GM12875 (cell line): ENCODE measurements at regions not wholly inside any gene's neighbourhood (a gene's known extent, or its start where the extent isn't known, plus 50 kb on each side); places are given as distances from the start of the nearest gene placed in this dataset.

Experiments used
- H3K4me3 ChIP-seq: one replicate; pipeline ENCODE4 v1.5.1; 2011; ENCODE audit warnings: low read depth, low read length, control low read depth
- TF ChIP-seq, protein P1 (sequence below): IDR thresholded peaks from 2 replicates; pipeline ENCODE4 v1.5.1; 2011; ENCODE audit warnings: low read depth, mild to moderate bottlenecking, control low read depth, inconsistent platforms, low read length, moderate library complexity, borderline replicate concordance; ENCODE audit not compliant: insufficient read depth

DNA sequence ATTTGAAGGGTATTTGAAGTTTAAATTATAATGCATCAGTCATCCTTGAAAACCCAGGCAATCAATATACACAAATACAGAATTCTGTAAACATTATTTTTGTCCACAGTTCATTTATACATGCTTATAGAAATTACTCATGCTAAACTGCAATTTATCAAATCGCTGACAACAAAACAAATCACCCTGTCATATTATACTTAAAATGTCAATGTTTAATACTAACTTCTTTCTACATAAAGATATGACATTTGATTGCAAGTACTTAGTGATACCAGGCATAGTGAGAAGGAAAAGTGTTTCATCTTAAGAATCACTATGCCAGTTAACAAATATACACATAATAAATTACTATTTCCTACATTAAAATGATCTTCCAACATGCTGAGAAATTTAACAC lies 232.0 kb downstream of the PCDH20 start:
- TF ChIP-seq, protein P1, sequence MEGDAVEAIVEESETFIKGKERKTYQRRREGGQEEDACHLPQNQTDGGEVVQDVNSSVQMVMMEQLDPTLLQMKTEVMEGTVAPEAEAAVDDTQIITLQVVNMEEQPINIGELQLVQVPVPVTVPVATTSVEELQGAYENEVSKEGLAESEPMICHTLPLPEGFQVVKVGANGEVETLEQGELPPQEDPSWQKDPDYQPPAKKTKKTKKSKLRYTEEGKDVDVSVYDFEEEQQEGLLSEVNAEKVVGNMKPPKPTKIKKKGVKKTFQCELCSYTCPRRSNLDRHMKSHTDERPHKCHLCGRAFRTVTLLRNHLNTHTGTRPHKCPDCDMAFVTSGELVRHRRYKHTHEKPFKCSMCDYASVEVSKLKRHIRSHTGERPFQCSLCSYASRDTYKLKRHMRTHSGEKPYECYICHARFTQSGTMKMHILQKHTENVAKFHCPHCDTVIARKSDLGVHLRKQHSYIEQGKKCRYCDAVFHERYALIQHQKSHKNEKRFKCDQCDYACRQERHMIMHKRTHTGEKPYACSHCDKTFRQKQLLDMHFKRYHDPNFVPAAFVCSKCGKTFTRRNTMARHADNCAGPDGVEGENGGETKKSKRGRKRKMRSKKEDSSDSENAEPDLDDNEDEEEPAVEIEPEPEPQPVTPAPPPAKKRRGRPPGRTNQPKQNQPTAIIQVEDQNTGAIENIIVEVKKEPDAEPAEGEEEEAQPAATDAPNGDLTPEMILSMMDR: no peak
- H3K4me3 ChIP-seq: no peak overlapping the region

GRCh38 chr13:61180234-61180633 lies 235.4 kb downstream of the PCDH20 start:
- no peak overlapping the region for H3K4me3 ChIP-seq
- TF ChIP-seq, protein P1: no peak

DNA sequence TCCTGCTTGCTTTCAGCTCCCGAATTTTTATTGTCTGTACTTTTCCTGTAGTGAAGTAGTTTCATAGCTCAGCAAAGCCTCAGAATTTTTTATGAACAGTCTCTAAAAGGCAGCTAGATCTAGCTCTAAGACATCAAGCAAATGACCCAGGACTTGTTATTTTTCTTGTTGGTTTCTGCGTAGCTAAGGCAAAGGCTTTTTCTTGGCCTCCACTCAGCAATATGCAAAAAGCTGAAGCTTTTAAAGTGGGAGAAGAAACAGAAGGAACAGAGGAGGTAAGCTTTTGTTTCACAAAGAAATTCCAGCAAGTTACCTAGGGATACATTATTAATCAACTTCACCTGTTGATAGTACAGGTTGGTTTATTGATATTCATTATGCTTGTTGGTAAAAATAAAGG lies 235.9 kb downstream of the PCDH20 start:
- H3K4me3 ChIP-seq: no peak overlapping the region
- TF ChIP-seq, protein P1: no peak

DNA sequence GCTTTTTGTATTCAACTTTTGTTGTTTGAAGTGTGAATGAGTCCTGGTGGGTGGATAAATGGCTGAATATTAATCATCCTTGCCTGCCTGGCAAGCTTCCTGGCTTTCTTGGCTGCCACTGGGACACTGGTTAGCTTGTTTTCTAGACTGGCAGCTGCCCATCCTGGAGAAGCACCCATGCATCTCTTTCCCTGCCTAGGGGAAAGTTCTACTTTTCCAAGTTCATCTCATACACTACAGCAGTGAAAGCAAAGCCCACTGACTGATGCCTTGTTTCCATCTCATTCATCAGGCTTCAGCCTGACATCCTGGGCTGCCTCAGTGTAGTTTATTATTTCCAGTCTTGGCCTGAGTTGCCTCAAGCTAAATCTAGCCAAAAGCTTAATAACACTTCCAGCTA lies 244.8 kb downstream of the PCDH20 start:
- no peak overlapping the region for H3K4me3 ChIP-seq
- TF ChIP-seq, protein P1: no peak

DNA sequence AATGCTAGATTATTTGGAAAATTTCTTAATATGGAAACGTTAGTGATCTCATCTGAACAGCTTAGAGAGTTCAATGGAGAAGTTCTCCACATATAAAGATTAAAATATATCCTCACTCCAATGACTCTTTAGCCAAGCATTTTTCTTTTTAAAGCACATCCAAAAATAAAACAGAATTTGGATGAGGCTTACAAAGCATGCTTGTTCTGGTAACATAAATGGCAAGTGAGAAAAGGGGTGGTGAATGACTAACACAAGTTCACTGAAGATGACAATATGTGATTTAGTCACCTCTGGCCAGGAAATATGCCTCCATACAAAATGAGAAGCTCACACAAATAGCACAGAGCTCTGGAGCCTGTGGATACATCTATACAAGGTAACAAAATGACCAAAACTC lies 253.0 kb downstream of the PCDH20 start:
- TF ChIP-seq, protein P1: no peak
- H3K4me3 ChIP-seq: no peak overlapping the region

DNA sequence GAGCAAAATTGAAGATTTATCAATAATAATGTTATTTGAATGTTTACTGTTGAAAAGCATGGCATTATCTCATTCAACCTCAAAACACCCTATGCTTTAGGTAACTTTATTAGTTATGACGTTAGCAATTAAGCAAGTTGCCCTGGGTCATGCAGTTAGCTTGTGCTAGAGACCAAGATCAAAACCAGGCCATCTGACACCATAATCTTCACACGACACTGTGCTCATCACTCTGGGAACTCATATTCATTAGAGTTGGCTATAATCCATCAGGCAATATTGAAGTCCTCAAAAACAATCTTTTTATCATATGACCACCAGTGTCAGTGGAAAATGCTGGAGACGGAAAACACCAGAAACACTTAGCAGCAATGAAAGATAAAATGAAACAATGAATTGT lies 253.5 kb downstream of the PCDH20 start:
- no peak overlapping the region for H3K4me3 ChIP-seq
- TF ChIP-seq, protein P1: no peak

GRCh38 chr13:61156753-61157152 lies 258.9 kb downstream of the PCDH20 start:
- H3K4me3 ChIP-seq: no peak overlapping the region
- TF ChIP-seq, protein P1: no peak
